GM18861 (cell line): ENCODE measurements at regions not wholly inside any gene's neighbourhood (a gene's known extent, or its start where the extent isn't known, plus 50 kb on each side); places are given as distances from the start of the nearest gene placed in this dataset.

Source experiments
- ATAC-seq: cut with Tn5 transposase; IDR thresholded peaks from one replicate; pipeline ENCODE4 v1.9.1; 2021; ENCODE audit not compliant: unreplicated experiment

- ATAC-seq, result no peak
Measured at GRCh38 chr18:78677483-78678317, 301.9 kb upstream of the SALL3 start.

GRCh38 chr18:78678318-78678695 is 301.3 kb upstream of the SALL3 start:
- ATAC-seq, result no peak

GRCh38 chr18:78679031-78679430 is 300.6 kb upstream of the SALL3 start:
- ATAC-seq, result no peak

GRCh38 chr18:78679613-78680260 is 299.9 kb upstream of the SALL3 start:
- no peak for ATAC-seq

- ATAC-seq, result no peak
Measured at GRCh38 chr18:78681396-78681795, 298.2 kb upstream of the SALL3 start.

GRCh38 chr18:78681934-78682333 is 297.7 kb upstream of the SALL3 start:
- no peak for ATAC-seq

- no peak for ATAC-seq
Measured at GRCh38 chr18:78682716-78683115, 296.9 kb upstream of the SALL3 start.

GRCh38 chr18:78683191-78684010 is 296.2 kb upstream of the SALL3 start:
- ATAC-seq, result no peak

- ATAC-seq, result no peak
Measured at GRCh38 chr18:78685250-78685979, 294.2 kb upstream of the SALL3 start.

- ATAC-seq, result no peak
Measured at GRCh38 chr18:78685980-78686530, 293.6 kb upstream of the SALL3 start.

- no peak for ATAC-seq
Measured at GRCh38 chr18:78686976-78687685, 292.5 kb upstream of the SALL3 start.

GRCh38 chr18:78687736-78688135 is 291.9 kb upstream of the SALL3 start:
- ATAC-seq, result no peak

GRCh38 chr18:78688249-78688648 is 291.4 kb upstream of the SALL3 start:
- no peak for ATAC-seq

GRCh38 chr18:78688916-78689315 is 290.7 kb upstream of the SALL3 start:
- ATAC-seq, result no peak

- ATAC-seq, result no peak
Measured at GRCh38 chr18:78689606-78690005, 290.0 kb upstream of the SALL3 start.

GRCh38 chr18:78692105-78692504 is 287.5 kb upstream of the SALL3 start:
- ATAC-seq, result no peak

- ATAC-seq, result no peak
Measured at GRCh38 chr18:78693429-78693828, 286.2 kb upstream of the SALL3 start.

- no peak for ATAC-seq
Measured at GRCh38 chr18:78696698-78697435, 282.8 kb upstream of the SALL3 start.

- no peak for ATAC-seq
Measured at GRCh38 chr18:78697446-78697845, 282.2 kb upstream of the SALL3 start.
